ENCODE measurements at regions not wholly inside any gene's neighbourhood (a gene's known extent, or its start where the extent isn't known, plus 50 kb on each side); places are given as distances from the start of the nearest gene placed in this dataset.

DNA sequence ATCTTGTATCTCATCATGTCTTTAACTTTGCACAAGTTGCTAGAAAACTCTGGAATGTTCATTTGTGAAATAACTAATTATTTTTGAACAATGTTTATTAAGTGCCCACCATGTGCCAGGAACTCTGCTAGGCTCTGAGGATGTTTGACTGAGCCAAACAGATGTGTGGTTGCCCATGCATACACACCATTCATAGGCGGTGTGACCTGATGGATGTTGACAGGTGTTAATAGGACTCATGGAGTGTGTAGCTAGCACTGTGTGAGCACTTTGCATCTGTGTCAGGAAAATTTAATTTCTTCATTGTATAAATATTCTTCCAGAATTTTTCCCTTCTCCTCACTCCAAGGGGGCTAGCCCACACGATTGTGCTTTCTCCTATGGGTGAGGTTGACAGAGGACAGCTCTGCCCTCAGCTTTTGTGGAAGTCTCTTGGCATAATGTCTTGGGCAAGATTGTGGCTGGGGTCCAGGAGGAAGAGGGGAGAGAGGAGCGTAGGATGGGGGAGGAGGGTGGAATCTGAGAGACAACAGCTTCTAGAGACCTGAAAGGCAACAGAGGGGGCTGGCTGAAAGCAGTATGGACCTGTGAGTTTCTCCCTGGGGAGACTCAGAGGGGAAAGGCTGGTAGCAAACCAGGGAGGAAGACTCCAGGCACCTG is 214.6 kb upstream of the CXCR4 start:
- no peak for TF ChIP-seq CHD1 (IDR thresholded peaks at IDR 0.05; ENCODE audit: low read depth, low read length)
- no peak for TF ChIP-seq NFIC (IDR thresholded peaks at IDR 0.05; ENCODE audit: low read depth, low read length)
- no peak for TF ChIP-seq IRF3 (IDR thresholded peaks at IDR 0.05)
- TF ChIP-seq YY1 (IDR thresholded peaks at IDR 0.05; ENCODE audit: low read depth, low read length), result no peak
- no peak for TF ChIP-seq POLR2AphosphoS5 (IDR thresholded peaks at IDR 0.05; ENCODE audit: low read length)
- no peak for TF ChIP-seq POLR2A (IDR thresholded peaks at IDR 0.05; ENCODE audit: low read depth, low read length)
- TF ChIP-seq RFX5 (IDR thresholded peaks at IDR 0.05; ENCODE audit: low read depth, low read length), result no peak
- no peak for TF ChIP-seq PML (IDR thresholded peaks at IDR 0.05; ENCODE audit: low read length)
- TF ChIP-seq, protein P1, sequence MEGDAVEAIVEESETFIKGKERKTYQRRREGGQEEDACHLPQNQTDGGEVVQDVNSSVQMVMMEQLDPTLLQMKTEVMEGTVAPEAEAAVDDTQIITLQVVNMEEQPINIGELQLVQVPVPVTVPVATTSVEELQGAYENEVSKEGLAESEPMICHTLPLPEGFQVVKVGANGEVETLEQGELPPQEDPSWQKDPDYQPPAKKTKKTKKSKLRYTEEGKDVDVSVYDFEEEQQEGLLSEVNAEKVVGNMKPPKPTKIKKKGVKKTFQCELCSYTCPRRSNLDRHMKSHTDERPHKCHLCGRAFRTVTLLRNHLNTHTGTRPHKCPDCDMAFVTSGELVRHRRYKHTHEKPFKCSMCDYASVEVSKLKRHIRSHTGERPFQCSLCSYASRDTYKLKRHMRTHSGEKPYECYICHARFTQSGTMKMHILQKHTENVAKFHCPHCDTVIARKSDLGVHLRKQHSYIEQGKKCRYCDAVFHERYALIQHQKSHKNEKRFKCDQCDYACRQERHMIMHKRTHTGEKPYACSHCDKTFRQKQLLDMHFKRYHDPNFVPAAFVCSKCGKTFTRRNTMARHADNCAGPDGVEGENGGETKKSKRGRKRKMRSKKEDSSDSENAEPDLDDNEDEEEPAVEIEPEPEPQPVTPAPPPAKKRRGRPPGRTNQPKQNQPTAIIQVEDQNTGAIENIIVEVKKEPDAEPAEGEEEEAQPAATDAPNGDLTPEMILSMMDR (IDR thresholded peaks at IDR 0.05 in 2 of 3, conservative IDR thresholded peaks at IDR 0.05 in 1 of 3; ENCODE audit: control insufficient read depth in 2 of 3, extremely low read depth in 1 of 3, insufficient read depth in 1 of 3, low read depth in 3 of 3, low read length in 3 of 3), result no peak
- TF ChIP-seq SUZ12 (IDR thresholded peaks at IDR 0.05; ENCODE audit: unreplicated experiment), result no peak
- TF ChIP-seq BRCA1 (IDR thresholded peaks at IDR 0.05; ENCODE audit: low read depth, low read length), result no peak
- TF ChIP-seq ETV6 (conservative IDR thresholded peaks at IDR 0.05 in 1 of 2, IDR thresholded peaks at IDR 0.05 in 1 of 2; ENCODE audit: borderline replicate concordance in 1 of 2, low read depth in 1 of 2), result no peak

Data from GM12878 (cell line).